Neuronal stem cell (in vitro differentiated cells): ENCODE measurements at regions not wholly inside any gene's neighbourhood (a gene's known extent, or its start where the extent isn't known, plus 50 kb on each side); places are given as distances from the start of the nearest gene placed in this dataset.

Source experiments
- DNase-seq: peaks from one replicate; pipeline ENCODE4 v3.0.0-alpha.2; 2013; ENCODE audit warnings: low spot score
- H2AFZ ChIP-seq: one replicate; pipeline ENCODE4 v1.6.1; 2013; ENCODE audit warnings: mild to moderate bottlenecking, low read length, inconsistent platforms
- H2AK5ac ChIP-seq: 2 replicates; pipeline ENCODE4 v1.6.1; 2013; ENCODE audit warnings: low read depth, mild to moderate bottlenecking, inconsistent platforms, low read length, moderate library complexity, mixed read lengths
- H2BK120ac ChIP-seq: 2 replicates; pipeline ENCODE4 v1.6.1; 2013; ENCODE audit warnings: low read depth, mild to moderate bottlenecking, inconsistent platforms, low read length, moderate library complexity, mixed read lengths
- H2BK12ac ChIP-seq: one replicate; pipeline ENCODE4 v1.6.1; 2013; ENCODE audit warnings: low read length, inconsistent platforms
- H2BK15ac ChIP-seq: 2 replicates; pipeline ENCODE4 v1.6.1; 2013; ENCODE audit warnings: mild to moderate bottlenecking, low read length, inconsistent platforms, mixed read lengths
- H2BK5ac ChIP-seq: one replicate; pipeline ENCODE4 v1.6.1; 2013; ENCODE audit warnings: inconsistent platforms, mild to moderate bottlenecking, low read length, moderate library complexity
- H3K14ac ChIP-seq: one replicate; pipeline ENCODE4 v1.6.1; 2013; ENCODE audit warnings: low read length, inconsistent platforms
- H3K18ac ChIP-seq: 2 replicates; pipeline ENCODE4 v1.6.1; 2013; ENCODE audit warnings: low read length, inconsistent platforms
- H3K23ac ChIP-seq: 2 replicates; pipeline ENCODE4 v1.6.1; 2013; ENCODE audit warnings: low read depth, mild to moderate bottlenecking, mixed read lengths, low read length, inconsistent platforms; ENCODE audit not compliant: poor library complexity
- H3K27ac ChIP-seq: replicated peaks from 3 replicates; pipeline ENCODE4 v1.5.1; 2013; ENCODE audit warnings: low read length, inconsistent platforms
- H3K27me3 ChIP-seq, 3 experiments: 2 replicates each; pipeline ENCODE4 v1.6.1; 2013; ENCODE audit warnings: low read length in 3 of 3, mild to moderate bottlenecking in 2 of 3, inconsistent platforms in 1 of 3, low read depth in 1 of 3, mixed read lengths in 1 of 3, moderate library complexity in 1 of 3; ENCODE audit not compliant: control insufficient read depth in 3 of 3, insufficient read depth in 3 of 3
- H3K36me3 ChIP-seq, 2 donors: replicated peaks in 1 of 2; 2 replicates each; pipeline ENCODE4 v1.6.1; 2013; ENCODE audit warnings: low read length in 2 of 2; ENCODE audit not compliant: control insufficient read depth in 2 of 2, insufficient read depth in 2 of 2
- H3K4ac ChIP-seq: 2 replicates; pipeline ENCODE4 v1.6.1; 2013; ENCODE audit warnings: inconsistent platforms, mild to moderate bottlenecking, low read length, moderate library complexity
- H3K4me1 ChIP-seq, 2 donors: 1 replicate in 1 of 2; 2 replicates in 1 of 2; pipeline ENCODE4 v1.6.1; 2013; ENCODE audit warnings: low read length in 2 of 2, low read depth in 1 of 2; ENCODE audit not compliant: control insufficient read depth in 2 of 2, insufficient read depth in 1 of 2
- H3K4me2 ChIP-seq: one replicate; pipeline ENCODE4 v1.6.1; 2013; ENCODE audit warnings: mild to moderate bottlenecking, low read length, inconsistent platforms; ENCODE audit not compliant: insufficient read depth, poor library complexity, severe bottlenecking
- H3K4me3 ChIP-seq, 2 donors: 2 replicates each; pipeline ENCODE4 v1.5.1; 2013; ENCODE audit warnings: low read length in 2 of 2, mild to moderate bottlenecking in 2 of 2, inconsistent platforms in 1 of 2, moderate library complexity in 1 of 2
- H3K79me1 ChIP-seq: one replicate; pipeline ENCODE4 v1.6.1; 2013; ENCODE audit warnings: low read depth, mild to moderate bottlenecking, inconsistent platforms, low read length, moderate library complexity
- H3K9ac ChIP-seq: one replicate; pipeline ENCODE4 v1.6.1; 2013; ENCODE audit warnings: mild to moderate bottlenecking, low read depth, low read length, inconsistent platforms; ENCODE audit not compliant: poor library complexity
- H3K9me3 ChIP-seq, 2 donors: replicated peaks in 1 of 2; 2 replicates each; pipeline versions ENCODE3 to v1.6.1; 2013; ENCODE audit warnings: low read length in 2 of 2, mild to moderate bottlenecking in 2 of 2, inconsistent platforms in 1 of 2, low read depth in 1 of 2, mixed read lengths in 1 of 2, moderate library complexity in 1 of 2; ENCODE audit not compliant: control insufficient read depth in 2 of 2, insufficient read depth in 1 of 2
- H4K8ac ChIP-seq: one replicate; pipeline ENCODE4 v1.6.1; 2013; ENCODE audit warnings: low read depth, mild to moderate bottlenecking, inconsistent platforms, low read length, moderate library complexity
- H4K91ac ChIP-seq: one replicate; pipeline ENCODE4 v1.6.1; 2013; ENCODE audit warnings: low read length, low read depth, mild to moderate bottlenecking, inconsistent platforms; ENCODE audit not compliant: poor library complexity
- WGBS, 2 donors: extraction: QIAGEN DNeasy Blood & Tissue Kit; methylation state at CpG; one replicate each; pipeline ENCODE4 v1.1.7; 2013; ENCODE audit warnings: missing lambda C conversion rate in 2 of 2, mixed read lengths in 1 of 2; ENCODE audit not compliant: insufficient read length in 2 of 2, insufficient replicate concordance in 1 of 2; ENCODE audit errors: extremely low coverage in 2 of 2; 5-methylcytosine and 5-hydroxymethylcytosine counted together

DNA sequence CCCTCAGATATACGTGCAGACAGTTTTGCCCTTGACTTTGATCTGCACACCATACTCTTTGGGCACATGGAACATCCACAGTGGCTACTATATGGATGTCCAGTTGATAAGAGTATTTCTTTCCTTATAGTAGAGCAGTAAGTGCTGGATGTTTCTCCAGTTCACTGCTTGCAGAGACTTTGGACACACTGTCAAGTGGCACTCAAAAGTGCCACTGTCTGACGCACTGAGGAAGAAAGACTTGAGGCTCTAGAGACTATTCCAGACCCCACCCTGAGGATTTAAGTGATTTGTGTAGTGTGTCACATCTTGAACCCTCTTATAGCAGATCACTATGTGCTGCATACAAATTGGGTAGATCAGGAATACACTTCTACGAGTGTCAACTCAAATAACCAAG lies 179.1 kb downstream of the GNAI1 start:
- Histone ChIP-seq H4K8ac (no peak overlapping the region), H2BK12ac (no peak overlapping the region), H3K9ac (no peak overlapping the region), H3K18ac (no peak overlapping the region), H2BK15ac (no peak overlapping the region), H3K79me1 (no peaks in the 10 kb centered on the region), H2AK5ac (no peak overlapping the region), H3K4me2 (no peak overlapping the region), H4K91ac (no peak overlapping the region), H3K4me3 (no peak overlapping the region), H3K4ac (no peak overlapping the region), H3K14ac (no peak overlapping the region), H3K36me3 (no peaks in the 10 kb centered on the region), H3K23ac (no peak overlapping the region), H2BK120ac (no peak overlapping the region), H3K27ac (no peak overlapping the region), H3K9me3 (no peaks in the 10 kb centered on the region), H2AFZ (no peak overlapping the region), H3K4me1 (peaks cover 0 to 5% of the 10 kb centered on the region in 2 donors), H3K27me3 (no peaks in the 10 kb centered on the region), H2BK5ac (no peak overlapping the region)
- no CpG with 5 or more reads among the region's 3 CpGs for WGBS, 2 donors
- no peak for DNase-seq

DNA sequence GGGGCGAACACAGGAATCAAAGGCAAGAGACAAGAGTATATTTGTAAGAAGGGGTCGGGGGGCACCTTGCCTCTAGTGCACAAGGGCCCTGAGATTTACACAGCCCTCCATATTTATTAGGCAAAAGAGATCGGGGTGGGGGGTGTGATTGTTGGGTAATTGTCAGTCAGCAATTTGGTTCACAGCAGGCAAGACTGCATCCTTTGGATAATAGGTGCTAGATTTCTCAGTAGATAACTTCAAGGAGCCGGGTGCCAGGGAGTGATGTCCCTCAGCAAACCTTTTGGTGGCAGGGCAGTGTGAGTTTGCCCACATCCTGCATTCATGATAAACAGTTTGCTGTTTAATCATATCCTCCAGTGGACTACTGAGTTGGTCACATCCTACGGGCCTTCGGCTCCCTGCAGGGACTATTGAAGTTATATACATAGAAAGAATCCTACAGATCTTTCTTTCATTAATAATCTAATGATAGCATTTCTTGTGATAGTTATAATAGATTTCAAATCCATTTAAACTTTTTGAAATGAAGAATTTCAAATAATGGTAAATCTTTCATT lies 178.5 kb downstream of the GNAI1 start:
- H3K23ac ChIP-seq: no peak overlapping the region
- H3K18ac ChIP-seq: no peak overlapping the region
- H2BK5ac ChIP-seq: no peak overlapping the region
- no peak overlapping the region for H3K14ac ChIP-seq
- no peak overlapping the region for H3K4ac ChIP-seq
- H2BK120ac ChIP-seq: no peak overlapping the region
- no peak overlapping the region for H3K27ac ChIP-seq
- H4K91ac ChIP-seq: no peak overlapping the region
- H3K27me3 ChIP-seq: no peaks in the 10 kb centered on the region
- H2BK15ac ChIP-seq: no peak overlapping the region
- no peak overlapping the region for H2AFZ ChIP-seq
- H3K9ac ChIP-seq: no peak overlapping the region
- H3K36me3 ChIP-seq: no peaks in the 10 kb centered on the region
- no peak overlapping the region for H2BK12ac ChIP-seq
- H3K4me1 ChIP-seq: peaks cover 0 to 5% of the 10 kb centered on the region in 2 donors
- H3K4me2 ChIP-seq: no peak overlapping the region
- DNase-seq: no peak
- H3K79me1 ChIP-seq: no peaks in the 10 kb centered on the region
- H3K9me3 ChIP-seq: no peaks in the 10 kb centered on the region
- no peak overlapping the region for H3K4me3 ChIP-seq
- no peak overlapping the region for H2AK5ac ChIP-seq
- no CpG with 5 or more reads among the region's 6 CpGs for WGBS, 2 donors
- H4K8ac ChIP-seq: no peak overlapping the region

DNA sequence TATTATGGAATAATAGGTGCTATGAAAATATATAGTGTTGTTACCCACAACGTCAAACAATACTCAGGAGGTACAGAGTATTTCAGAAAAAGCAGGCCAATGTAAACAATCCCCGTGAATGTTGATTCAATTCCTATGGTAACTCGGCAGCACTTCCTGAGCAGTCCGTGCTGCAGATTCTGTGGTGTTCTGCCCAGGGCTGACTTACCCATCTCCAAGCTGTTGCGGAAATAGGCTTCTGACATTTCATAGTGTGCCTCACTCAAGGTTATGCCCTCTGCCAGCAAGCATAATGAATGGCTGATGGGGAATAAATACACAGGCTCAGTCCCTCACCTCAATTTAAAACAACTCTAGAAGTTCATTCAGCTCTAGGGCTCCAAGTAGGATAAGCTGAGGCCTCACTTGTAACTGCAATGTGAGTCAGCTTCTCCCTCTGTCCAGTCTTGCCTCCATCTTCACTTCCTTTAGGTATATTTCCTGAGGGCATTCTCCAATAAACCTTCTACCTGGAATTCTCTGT lies 177.6 kb downstream of the GNAI1 start:
- Histone ChIP-seq H4K8ac (no peak overlapping the region), H3K27ac (no peak overlapping the region)

DNA sequence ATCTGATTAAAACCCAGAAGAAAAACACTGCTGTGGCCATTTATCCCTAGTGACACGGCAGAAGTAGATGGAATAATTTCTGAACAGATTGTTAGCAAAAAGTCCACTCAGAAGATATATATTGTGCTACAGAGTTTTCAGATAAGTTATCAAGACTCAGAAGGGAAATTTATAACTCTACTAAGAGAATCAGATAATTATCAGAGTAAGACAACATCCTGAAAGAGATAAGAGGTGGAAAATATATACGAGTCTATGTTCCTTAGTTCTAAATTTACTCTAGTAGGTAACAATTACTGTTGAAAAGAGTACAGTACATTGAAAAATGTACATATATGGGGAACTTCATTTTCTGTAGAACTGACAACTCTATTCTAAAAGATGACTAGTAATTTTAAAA lies 176.7 kb downstream of the GNAI1 start:
- H3K36me3 ChIP-seq: no peaks in the 10 kb centered on the region
- no peak overlapping the region for H4K91ac ChIP-seq
- H4K8ac ChIP-seq: no peak overlapping the region
- H3K4me3 ChIP-seq: no peak overlapping the region
- no peak overlapping the region for H2AFZ ChIP-seq
- no peak overlapping the region for H2BK15ac ChIP-seq
- no peak overlapping the region for H2BK12ac ChIP-seq
- WGBS, 2 donors: no CpG with 5 or more reads among the region's 2 CpGs
- no peak overlapping the region for H3K4me2 ChIP-seq
- no peak overlapping the region for H3K14ac ChIP-seq
- H3K79me1 ChIP-seq: no peaks in the 10 kb centered on the region
- H3K4ac ChIP-seq: no peak overlapping the region
- H3K4me1 ChIP-seq: peaks cover 0 to 5% of the 10 kb centered on the region in 2 donors
- H3K18ac ChIP-seq: no peak overlapping the region
- no peak overlapping the region for H2BK120ac ChIP-seq
- DNase-seq: no peak
- no peak overlapping the region for H3K9ac ChIP-seq
- no peaks in the 10 kb centered on the region for H3K27me3 ChIP-seq
- H3K23ac ChIP-seq: no peak overlapping the region
- H3K27ac ChIP-seq: no peak overlapping the region
- no peak overlapping the region for H2BK5ac ChIP-seq
- no peak overlapping the region for H2AK5ac ChIP-seq
- H3K9me3 ChIP-seq: no peaks in the 10 kb centered on the region

More for the DNA sequence above, 177.6 kb downstream of the GNAI1 start:
- Histone ChIP-seq H3K4me3 (peak overlapping the region in 1 of 2 donors; percentile 10), H4K91ac (no peak overlapping the region), H2BK5ac (no peak overlapping the region), H3K36me3 (no peaks in the 10 kb centered on the region), H3K4ac (no peak overlapping the region), H3K14ac (no peak overlapping the region), H3K9me3 (no peaks in the 10 kb centered on the region), H3K4me1 (peaks cover 0 to 5% of the 10 kb centered on the region in 2 donors), H2BK15ac (no peak overlapping the region), H3K9ac (no peak overlapping the region), H3K18ac (no peak overlapping the region), H2AK5ac (no peak overlapping the region), H3K27me3 (no peaks in the 10 kb centered on the region), H3K79me1 (no peaks in the 10 kb centered on the region), H2BK120ac (no peak overlapping the region), H3K23ac (no peak overlapping the region), H3K4me2 (no peak overlapping the region), H2AFZ (peak overlapping the region; percentile 84), H2BK12ac (no peak overlapping the region)
- WGBS, 2 donors: no CpG with 5 or more reads among the region's 5 CpGs
- DNase-seq: no peak
